ENCODE measurements at regions not wholly inside any gene's neighbourhood (a gene's known extent, or its start where the extent isn't known, plus 50 kb on each side); places are given as distances from the start of the nearest gene placed in this dataset.

- no peak for TF ChIP-seq CTCF (IDR thresholded peaks at IDR 0.05)
- Histone ChIP-seq H3K27ac (peak overlapping the region; percentile 73 to 86), H3K4me3 (no peak overlapping the region)
- DNase-seq (ENCODE audit: low spot score): peak; percentile 70
Measured at GRCh38 chr20:23146857-23147637, 60.9 kb upstream of the CD93 start.

GRCh38 chr20:23146181-23146580 lies 60.1 kb upstream of the CD93 start:
- peak overlapping the region; percentile 69 to 85 for H3K27ac ChIP-seq
- peak; percentile 64 for DNase-seq (ENCODE audit: low spot score)
- no peak for TF ChIP-seq CTCF (IDR thresholded peaks at IDR 0.05)
- no peak overlapping the region for H3K4me3 ChIP-seq

- peak overlapping the region; percentile 69 to 85 for H3K27ac ChIP-seq
- no peak for TF ChIP-seq CTCF (IDR thresholded peaks at IDR 0.05)
- no peak overlapping the region for H3K4me3 ChIP-seq
- DNase-seq (ENCODE audit: low spot score): peak; percentile 87
Measured at GRCh38 chr20:23145281-23145700, 59.2 kb upstream of the CD93 start.

GRCh38 chr20:23144856-23145255 lies 58.7 kb upstream of the CD93 start:
- DNase-seq (ENCODE audit: low spot score): no peak
- peak overlapping the region; percentile 69 to 85 for H3K27ac ChIP-seq
- no peak overlapping the region for H3K4me3 ChIP-seq
- no peak for TF ChIP-seq CTCF (IDR thresholded peaks at IDR 0.05)

- Histone ChIP-seq H3K4me3 (no peak overlapping the region), H3K27ac (peak overlapping the region; percentile 69 to 85)
- no peak for TF ChIP-seq CTCF (IDR thresholded peaks at IDR 0.05)
- DNase-seq (ENCODE audit: low spot score): peak; percentile 59
Measured at GRCh38 chr20:23143986-23144690, 58.0 kb upstream of the CD93 start.

GRCh38 chr20:23143098-23143497 lies 57.0 kb upstream of the CD93 start:
- no peak for TF ChIP-seq CTCF (IDR thresholded peaks at IDR 0.05)
- DNase-seq (ENCODE audit: low spot score): peak; percentile 84
- H3K27ac ChIP-seq: peak overlapping the region; percentile 60 to 85
- H3K4me3 ChIP-seq: no peak overlapping the region

Measured in coronary artery (tissue), 2 donors.